HG03280 (cell line): ENCODE measurements at regions not wholly inside any gene's neighbourhood (a gene's known extent, or its start where the extent isn't known, plus 50 kb on each side); places are given as distances from the start of the nearest gene placed in this dataset.

Experiments used
- ATAC-seq: cut with Tn5 transposase; IDR thresholded peaks from one replicate; pipeline ENCODE4 v1.9.1; 2021; ENCODE audit warnings: mild to moderate bottlenecking, moderate library complexity; ENCODE audit not compliant: unreplicated experiment

DNA sequence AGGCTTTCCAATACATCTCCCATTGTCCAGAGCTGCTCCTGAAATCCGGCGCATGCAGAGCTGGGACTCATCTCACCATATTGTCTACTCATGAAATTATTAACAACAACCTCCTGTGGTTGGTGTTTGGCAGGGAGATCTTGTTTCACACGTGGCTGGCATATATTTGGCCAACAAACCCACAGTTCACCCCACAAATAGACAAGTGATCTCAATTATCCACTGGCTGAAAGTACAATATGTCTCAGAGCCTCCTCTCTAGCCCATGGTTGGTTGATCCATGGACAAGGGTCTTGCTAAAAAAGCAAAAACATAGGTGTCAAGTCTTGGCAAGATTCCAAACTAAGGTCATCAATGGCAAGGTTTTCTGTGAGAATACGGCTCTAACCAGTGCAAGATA lies 386.9 kb downstream of the ETS1 start:
- no peak for ATAC-seq

DNA sequence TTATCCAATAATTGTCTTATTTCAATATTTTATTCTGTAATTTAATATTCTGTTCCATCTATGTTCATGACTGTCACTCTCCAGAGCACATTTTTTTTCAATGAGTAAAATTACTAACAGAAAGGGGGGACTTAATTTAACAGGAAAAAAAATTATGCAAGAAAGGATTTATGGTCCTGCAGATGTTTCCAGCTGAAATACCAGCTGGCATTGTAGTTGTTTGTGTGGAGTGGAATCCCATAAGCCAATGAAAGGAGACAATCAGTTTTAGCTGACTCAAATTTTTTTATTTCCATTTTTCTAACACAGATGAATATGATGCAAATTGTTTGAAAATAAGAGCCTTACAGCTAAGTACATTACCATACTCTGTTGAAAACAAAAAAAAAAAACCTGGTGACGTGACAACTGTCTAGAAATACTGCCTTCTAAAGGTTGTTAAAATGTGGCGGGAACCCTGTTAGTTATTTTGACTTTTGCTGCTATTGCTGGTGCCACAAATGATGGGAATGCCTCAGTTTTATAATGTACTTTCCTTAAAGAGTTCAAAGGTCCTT lies 389.1 kb downstream of the ETS1 start:
- ATAC-seq: no peak

DNA sequence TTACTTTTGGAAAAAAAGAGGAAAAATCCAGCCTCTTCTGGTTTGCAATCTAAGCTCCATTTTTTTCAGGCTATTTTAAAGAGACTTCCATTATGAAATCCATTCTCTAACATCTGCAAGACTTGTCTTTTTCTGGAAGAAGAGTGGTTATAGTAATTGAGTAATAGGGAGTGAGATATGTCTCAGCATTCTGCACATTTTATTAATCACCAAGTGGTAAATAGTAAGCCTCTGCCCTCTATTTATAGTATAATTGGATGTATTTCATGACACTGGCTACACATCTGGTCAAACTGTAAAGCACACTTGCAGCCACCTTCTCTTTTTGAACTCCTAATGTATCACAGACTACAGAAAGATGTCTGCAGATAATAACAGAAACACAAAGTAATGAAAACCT lies 391.1 kb downstream of the ETS1 start:
- ATAC-seq: no peak

DNA sequence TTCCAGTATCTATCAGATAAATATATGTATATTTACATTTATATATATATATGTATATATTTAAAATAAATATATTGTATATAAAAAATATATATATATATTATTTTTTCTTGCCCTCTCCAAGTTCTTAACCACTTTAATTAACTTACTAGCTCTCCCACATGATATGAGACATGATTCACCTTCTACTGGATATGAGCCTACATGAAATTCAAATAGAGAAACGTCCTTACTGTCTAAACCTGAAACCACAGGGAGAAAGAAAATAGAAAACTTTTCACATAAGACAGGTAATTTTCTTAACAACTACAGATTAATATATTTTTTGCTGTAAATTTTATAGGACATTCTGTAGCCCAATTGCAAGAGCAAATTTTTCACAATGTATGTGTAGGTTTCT lies 391.6 kb downstream of the ETS1 start:
- ATAC-seq: no peak

DNA sequence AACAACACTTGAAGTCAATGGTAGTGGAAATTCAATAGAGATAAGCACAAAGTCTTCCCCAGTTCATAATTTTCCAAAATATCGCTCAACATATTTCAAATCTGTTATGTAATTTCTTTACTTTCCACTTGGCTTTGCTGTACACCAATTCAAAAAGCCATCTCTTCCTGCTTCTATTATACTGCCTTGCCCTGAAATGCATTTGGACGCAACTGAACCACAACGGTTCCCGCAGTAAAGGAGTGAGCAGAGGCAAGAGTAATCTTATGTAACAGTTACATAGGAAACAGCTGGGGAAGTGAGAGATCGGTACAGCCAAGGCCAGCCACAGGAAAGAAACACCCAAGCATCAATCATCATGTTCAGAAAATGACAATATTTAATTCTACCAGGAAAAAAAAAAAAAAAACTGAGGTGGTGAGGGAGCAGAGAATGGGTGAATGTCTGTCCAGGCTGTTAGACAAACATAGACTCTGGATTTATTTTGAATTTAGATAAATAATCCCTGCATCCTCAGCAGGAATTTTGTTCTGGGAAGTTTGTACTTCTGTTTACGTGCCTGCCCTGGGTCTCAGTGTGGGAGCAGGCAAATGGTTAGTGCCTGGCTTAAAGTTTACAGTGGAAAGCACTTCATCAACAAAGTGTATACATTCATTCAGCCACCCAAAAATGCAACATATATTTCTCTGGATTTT lies 392.2 kb downstream of the ETS1 start:
- ATAC-seq: no peak

DNA sequence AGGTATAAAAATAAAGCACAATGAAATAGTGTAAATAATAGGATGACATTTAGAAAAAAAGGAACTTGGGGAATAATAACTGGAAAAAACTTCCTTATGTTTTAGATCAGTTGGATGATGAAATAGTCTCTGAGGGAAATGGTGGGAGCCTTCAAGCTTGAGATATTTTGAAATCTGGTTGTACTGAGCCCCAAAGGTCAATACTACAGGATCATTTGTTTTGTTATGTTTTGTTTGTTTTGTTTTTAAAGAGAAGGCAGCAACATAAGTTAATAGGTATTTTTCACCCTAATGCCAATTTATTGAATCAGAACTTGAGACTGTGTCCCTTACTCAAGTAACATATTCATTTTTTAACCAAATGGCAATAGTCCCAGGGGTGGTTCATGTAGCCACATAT lies 393.1 kb downstream of the ETS1 start:
- ATAC-seq: no peak

DNA sequence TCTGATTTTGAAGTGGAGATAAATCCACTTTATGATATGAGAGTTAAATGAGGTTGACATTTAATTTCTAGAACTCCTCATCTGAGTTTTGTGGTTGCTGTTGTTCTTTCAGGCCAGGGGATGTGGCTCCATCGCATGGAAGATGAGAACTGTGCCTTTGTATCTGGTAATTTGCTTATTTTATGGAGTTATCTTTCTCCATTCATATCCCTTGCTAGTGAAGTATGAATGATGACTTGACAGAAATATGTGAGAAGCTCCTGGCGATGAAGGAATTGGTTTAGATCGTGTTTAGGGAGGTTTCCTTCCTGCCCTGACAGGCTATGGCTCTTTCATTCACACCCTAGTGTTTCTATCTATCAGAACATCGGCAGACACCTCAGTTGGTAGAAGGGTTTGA lies 393.7 kb downstream of the ETS1 start:
- no peak for ATAC-seq

DNA sequence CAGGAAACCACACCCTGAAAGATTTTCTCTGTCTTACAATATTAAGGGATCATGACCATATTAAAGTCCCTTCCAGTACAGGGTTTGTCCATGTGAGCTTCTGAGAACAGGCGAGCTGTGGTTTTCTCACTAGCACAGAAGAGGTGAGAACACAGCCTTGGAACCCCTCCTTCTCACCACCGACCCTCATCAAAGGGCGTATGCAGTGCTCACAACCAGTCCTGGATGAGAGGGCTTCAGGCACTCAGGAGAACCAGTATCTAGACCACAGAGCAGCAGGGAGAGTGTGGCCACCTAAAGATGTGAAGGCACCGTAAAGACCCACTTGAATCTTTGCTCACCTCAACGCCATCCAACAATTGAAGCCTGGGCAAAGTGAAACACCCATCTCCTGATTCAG lies 397.0 kb downstream of the ETS1 start:
- ATAC-seq: no peak

DNA sequence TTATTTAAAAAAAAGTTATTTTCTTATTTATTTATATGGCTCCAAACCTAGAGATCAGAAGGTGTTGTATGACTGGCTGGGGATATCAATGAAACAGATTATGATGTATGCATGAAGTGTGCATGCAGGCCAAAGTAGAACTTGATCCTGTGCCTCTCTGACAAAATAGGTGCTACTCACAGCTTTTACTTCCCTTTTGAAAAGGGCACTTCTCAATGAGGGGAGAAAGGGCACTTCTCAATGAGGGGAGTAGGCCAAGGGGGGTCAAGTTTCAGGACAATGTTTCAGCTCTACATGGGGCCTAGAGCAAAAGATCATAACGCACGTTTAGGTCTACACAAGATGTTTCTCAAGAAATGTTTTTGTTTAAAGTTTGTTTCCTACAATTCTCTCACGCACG lies 397.5 kb downstream of the ETS1 start:
- ATAC-seq: no peak

DNA sequence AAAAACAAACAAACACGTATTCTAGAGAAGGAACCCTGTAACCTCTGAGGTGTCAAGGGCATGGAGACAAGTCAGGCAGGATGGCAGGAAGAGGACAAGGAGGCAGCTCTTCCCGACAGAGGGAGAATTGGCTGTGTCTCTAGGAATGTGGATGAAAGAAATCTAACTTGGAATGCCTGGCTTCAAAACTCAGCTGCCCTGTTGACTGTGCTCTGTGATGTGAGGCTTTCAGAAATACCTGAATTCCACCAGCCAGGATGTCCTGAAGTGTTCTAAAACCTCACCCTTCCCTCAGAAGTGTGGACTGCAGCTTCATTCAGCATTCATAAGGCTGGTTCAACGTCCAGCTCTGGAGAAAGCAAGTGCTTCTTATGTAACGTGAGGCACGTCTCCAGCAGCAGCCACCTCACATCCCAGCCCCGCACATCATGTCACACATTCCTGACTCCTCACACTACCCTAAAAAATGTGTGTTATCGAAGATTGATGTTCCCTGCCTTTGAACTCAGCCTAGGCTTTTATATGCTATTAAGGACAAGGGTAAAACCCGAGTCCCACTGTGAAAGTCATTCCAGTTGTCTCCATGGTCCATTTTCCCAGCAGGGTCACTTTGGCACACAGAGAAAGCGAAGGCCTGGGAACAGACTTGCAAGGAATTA lies 398.9 kb downstream of the ETS1 start:
- ATAC-seq: no peak

DNA sequence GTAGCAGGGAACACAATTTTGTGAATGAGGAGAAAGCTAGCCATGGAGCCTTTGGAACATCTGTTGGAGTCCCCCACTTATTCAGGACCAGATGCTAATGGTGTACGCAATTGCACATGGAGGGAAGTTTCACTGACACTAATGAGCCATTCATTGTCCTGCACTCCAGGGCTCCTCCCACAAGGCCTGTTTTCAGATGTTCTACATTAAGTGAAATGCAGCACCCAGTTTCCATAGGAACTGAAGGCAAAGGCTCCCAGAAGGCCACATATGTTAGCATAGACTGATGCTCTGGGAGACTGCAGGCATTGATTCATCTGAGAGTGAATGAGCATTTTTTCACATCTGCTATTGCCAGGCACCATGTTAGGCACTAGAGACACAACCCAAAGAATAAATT lies 399.5 kb downstream of the ETS1 start:
- no peak for ATAC-seq

DNA sequence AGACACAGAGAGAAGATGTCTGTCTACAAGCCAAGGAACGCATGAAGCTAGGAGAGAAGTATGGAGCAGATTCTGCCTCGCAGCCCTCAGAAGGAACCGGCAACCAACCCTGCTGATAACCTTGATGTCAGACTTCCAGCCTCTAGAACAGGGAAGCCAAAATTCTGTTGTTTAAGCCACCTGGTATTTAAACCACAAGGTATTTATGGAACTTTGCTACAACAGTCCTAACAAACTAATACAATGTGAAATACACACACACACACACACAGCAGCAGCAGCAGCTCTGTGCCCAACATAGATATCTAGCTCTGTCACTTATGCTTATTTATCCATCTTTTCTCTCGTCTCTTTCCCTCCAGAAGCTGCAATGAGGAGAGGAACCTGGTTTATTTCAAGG lies 400.0 kb downstream of the ETS1 start:
- no peak for ATAC-seq

DNA sequence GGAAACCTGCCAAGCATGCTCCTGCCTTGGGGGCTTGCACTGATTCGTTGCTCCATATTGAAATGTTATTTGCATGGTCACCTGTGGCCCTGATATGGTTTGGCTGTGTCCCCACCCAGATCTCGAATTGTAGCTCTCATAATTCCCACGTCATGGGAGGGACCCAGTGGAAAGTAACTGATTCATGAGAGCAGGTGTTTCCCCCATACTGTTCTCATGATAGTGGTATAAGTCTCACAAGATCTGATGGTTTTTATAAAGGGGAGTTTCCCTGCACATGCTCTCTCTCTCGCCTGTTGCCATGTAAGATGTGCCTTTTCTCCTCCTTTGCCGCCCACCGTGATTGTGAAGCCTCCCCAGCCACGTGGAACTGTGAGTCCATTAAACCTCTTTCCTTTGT lies 402.4 kb downstream of the ETS1 start:
- ATAC-seq: no peak

DNA sequence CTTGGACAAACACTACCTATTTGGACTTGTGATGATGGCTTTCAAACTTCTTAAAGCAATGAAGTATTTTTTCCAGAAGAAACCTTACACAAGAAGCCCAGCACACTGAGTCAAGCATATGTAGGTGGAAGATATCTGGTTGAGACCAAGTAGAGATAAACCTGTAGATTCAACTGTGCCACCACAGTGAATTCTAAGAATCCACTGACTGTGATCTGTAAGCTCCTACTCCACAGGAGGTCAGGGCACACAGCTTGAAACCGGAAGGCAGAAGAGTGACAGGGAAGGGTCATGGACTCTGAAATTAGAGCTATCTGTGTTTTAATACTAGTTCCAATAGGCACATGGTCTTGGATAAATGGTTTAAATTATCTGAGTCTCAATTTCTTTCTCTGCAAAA lies 404.5 kb downstream of the ETS1 start:
- ATAC-seq: no peak

DNA sequence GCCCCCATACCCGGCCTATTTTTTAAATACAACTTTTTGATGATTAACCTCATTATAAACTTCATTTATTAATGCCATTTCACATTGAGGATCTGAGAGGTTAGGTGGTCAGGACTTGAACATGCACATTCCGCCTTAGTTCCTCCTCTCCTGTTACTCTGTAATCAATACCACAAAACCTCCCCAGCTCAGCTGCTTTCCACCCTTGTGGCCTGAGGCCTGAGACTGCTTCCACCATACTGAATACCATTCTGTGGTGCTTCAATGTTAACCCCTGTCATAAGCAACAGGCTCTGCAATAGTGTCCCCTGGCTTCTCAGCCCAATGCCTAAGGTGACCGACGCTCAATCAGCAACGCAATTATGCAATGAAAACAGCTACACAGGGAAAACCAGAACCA lies 405.4 kb downstream of the ETS1 start:
- ATAC-seq: no peak

DNA sequence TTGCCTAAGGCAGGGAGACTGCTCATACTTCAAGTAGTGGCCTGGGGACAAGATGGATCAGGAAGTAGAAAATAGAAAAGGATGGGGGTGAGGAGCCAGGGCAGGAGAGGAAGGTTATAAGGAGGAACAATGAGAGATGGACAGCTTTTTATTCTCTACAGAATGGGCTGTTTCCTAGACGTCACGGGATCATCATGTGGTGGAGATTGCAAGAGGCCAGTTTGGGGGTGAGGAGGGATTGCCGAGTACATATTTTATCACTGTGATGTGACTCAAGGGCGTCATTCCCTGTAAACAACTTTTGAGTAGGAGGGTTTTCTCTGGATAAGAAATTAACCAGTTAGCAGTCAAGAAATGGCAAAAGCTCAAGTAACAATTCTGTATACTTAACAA lies 406.3 kb downstream of the ETS1 start:
- ATAC-seq: no peak

DNA sequence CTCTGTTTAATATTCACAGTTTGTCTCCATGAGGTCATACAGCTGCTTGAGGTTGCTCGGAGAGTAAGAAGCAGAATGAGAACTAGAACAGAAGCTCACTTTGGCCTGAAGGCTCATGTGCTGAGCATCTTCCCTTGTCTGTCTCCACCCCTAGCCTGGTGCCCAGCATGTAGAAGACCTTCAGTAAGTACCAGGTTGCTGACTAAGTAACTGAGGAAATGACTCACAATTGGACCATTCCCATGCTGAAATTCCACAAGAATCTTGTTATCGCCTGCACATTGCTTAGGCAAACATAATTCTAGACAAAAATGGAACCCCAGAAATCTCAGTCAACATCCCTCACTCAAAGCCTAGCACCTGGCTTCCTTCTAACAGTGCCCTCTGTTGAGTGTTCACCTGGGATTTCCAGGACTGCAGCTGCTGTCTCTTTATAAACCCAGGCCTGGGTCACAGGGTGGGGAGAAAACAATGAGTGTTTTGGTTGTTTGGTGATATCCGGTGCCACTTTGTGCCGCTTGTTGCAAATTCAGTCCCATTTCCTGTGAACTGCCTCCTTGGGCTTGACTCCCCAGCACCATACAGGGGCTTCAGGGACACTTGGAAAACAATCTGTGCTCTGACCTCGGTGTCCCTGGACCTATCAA lies 406.8 kb downstream of the ETS1 start:
- ATAC-seq: no peak

DNA sequence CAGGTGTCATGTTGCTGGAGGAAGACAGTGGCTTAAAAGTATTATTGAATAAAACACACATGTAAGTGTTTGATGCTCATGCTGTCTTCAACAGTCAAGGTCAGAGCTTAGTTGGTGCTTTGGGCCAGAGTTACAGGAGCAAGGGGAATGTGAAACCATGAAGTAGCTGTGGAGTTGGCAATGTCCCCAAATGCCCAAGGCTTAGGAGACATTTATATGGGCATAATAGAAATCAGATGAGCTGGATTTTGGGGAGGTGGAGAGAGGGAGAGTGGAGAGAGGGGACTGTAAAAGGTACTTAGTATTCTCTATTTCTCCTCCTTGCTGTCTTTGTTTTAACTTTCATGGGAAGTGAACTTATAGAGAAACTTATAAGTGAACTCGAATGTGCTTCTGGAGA lies 407.8 kb downstream of the ETS1 start:
- no peak for ATAC-seq

DNA sequence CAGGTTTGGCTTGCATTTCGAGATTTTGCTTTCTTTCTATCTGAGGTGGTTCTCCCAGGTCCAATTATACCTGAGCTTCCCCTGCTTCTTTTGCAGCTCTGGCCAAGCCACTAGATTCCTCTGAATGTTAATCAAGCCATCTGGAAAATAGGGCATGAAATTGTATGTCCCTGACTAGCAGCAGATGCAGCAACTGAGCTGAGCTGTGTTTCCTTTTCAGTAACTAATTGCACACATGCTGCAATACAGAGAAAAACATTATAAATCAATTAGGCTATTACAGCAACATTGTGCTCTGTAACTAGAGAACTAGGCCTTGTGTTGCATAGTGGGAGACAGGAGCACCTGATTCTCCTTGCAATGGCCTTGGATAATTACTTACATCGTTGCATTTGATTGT lies 408.3 kb downstream of the ETS1 start:
- no peak for ATAC-seq

DNA sequence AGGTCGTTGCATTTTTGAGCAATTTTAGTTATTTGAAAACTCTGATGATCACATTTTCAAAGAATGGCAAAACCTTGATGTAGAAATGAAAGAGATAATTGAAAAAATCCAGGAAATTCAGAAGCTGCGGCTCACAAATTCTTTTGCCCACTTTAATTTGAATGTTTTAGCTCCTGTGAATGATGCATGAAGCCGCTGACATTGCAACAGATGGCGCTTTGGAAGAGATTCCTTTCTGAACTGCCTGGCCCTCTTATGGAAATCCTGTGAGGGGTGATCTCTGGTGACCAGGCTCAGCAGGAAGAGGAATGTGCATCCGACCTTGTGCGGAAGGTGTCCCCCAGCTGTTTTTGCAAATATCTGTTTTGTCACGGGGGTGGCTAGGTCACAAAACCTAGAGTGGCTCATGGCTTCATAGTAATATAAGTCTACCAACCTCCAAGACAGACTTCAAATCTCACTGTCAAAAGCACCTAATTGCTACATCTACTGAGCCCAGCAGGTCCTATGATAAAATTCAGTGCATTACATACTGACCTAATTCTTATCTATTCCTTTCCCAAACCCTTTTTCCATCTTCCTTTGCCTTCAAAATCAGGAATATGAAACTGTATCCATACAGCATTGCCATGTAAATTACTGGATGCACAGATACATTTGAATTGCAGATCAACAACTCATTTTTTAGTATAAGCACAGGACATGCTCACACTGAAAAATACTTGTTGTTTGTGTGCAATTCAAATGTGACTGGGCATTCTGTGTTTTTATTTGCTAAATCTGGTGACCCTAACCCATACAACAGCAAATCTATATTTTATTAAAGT lies 412.7 kb downstream of the ETS1 start:
- ATAC-seq: no peak
